NCI-H1417 (cell line): ENCODE measurements at regions not wholly inside any gene's neighbourhood (a gene's known extent, or its start where the extent isn't known, plus 50 kb on each side); places are given as distances from the start of the nearest gene placed in this dataset.
"Not testable (repeated sequence)": the region's sequence is repeated elsewhere in the genome, so short reads cannot be mapped to it uniquely, and the experiment has no call there.

Source experiments
- DNase-seq, 3 experiments: peaks; one replicate each; lab custom pipeline; 2025; lab: John Stamatoyannopoulos, UW

GRCh38 chr4:156545003-156545785, 426.4 kb downstream of the PDGFC start:
- no peak for DNase-seq

GRCh38 chr4:156539376-156539775, 432.2 kb downstream of the PDGFC start:
- no peak for DNase-seq

- DNase-seq = peak in 1 of 3 experiments; percentile 48
Observed at GRCh38 chr4:156538651-156539257, 432.8 kb downstream of the PDGFC start.

GRCh38 chr4:156538210-156538609, 433.4 kb downstream of the PDGFC start:
- DNase-seq = no peak

GRCh38 chr4:156537286-156537685, 434.3 kb downstream of the PDGFC start:
- DNase-seq = no peak

GRCh38 chr4:156536661-156537060, 434.9 kb downstream of the PDGFC start:
- peak in 1 of 3 experiments; percentile 40 for DNase-seq

GRCh38 chr4:156534205-156534604, 437.4 kb downstream of the PDGFC start:
- no peak for DNase-seq

GRCh38 chr4:156528216-156528615, 443.4 kb downstream of the PDGFC start:
- DNase-seq = no peak

- DNase-seq = no peak
Observed at GRCh38 chr4:156527237-156527993, 444.2 kb downstream of the PDGFC start.

- no peak for DNase-seq
Observed at GRCh38 chr4:156523991-156524390, 447.6 kb downstream of the PDGFC start.

GRCh38 chr4:156523492-156523891, 448.1 kb downstream of the PDGFC start:
- DNase-seq = no peak

- no peak for DNase-seq
Observed at GRCh38 chr4:156521631-156522030, 450.0 kb downstream of the PDGFC start.

GRCh38 chr4:156517956-156518355, 453.6 kb downstream of the PDGFC start:
- DNase-seq = no peak

GRCh38 chr4:156517546-156517945, 454.1 kb downstream of the PDGFC start:
- peak in 1 of 3 experiments; percentile 24 for DNase-seq

GRCh38 chr4:156516698-156517097, 454.9 kb downstream of the PDGFC start:
- DNase-seq = no peak

- no peak for DNase-seq
Observed at GRCh38 chr4:156515295-156515694, 456.3 kb downstream of the PDGFC start.

GRCh38 chr4:156512622-156513021, 459.0 kb downstream of the PDGFC start:
- DNase-seq = no peak

- DNase-seq = not testable (repeated sequence)
Observed at GRCh38 chr4:156509921-156510320, 461.7 kb downstream of the PDGFC start.

- DNase-seq = no peak
Observed at GRCh38 chr4:156505341-156505955, 466.2 kb downstream of the PDGFC start.

- DNase-seq = peak in 2 of 3 experiments; percentile 9 to 61
Observed at GRCh38 chr4:156503119-156503518, 468.5 kb downstream of the PDGFC start.

GRCh38 chr4:156501962-156502361, 469.6 kb downstream of the PDGFC start:
- DNase-seq = no peak

- no peak for DNase-seq
Observed at GRCh38 chr4:156499684-156500083, 471.9 kb downstream of the PDGFC start.
